Endothelial cell of hepatic sinusoid (primary cell): ENCODE measurements at regions not wholly inside any gene's neighbourhood (a gene's known extent, or its start where the extent isn't known, plus 50 kb on each side); places are given as distances from the start of the nearest gene placed in this dataset.
"Not testable (repeated sequence)": the region's sequence is repeated elsewhere in the genome, so short reads cannot be mapped to it uniquely, and the experiment has no call there.

Experiments
- in situ Hi-C: cut with HindIII; loops from 2 replicates; pipeline ENCODE4 v1.10.0; 2017; ENCODE audit warnings: low sequenced_read_pairs

GRCh38 chr11:72525466-72525865, 91.1 kb upstream of the CLPB start:
- in situ Hi-C loops = loop anchor here (25.0 kb wide), 1 partner anchor 287 kb away; the partner anchor contains the start of gene ATG16L2

- in situ Hi-C loops = loop anchor here (25.0 kb wide), 1 partner anchor 288 kb away; the partner anchor contains the start of gene ATG16L2
Observed at GRCh38 chr11:72524711-72525110, 90.4 kb upstream of the CLPB start.

GRCh38 chr11:72523991-72524390, 89.7 kb upstream of the CLPB start:
- in situ Hi-C loops = no loop called here

- in situ Hi-C loops = no loop called here
Observed at GRCh38 chr11:72522186-72522585, 87.9 kb upstream of the CLPB start.

- in situ Hi-C loops = no loop called here
Observed at GRCh38 chr11:72521664-72522063, 87.3 kb upstream of the CLPB start.

- in situ Hi-C loops = no loop called here
Observed at GRCh38 chr11:72520815-72521214, 86.5 kb upstream of the CLPB start.

GRCh38 chr11:72519882-72520281, 85.6 kb upstream of the CLPB start:
- in situ Hi-C loops = not testable (repeated sequence)

GRCh38 chr11:72519220-72519881, 85.0 kb upstream of the CLPB start:
- in situ Hi-C loops = no loop called here

GRCh38 chr11:72514331-72514730, 80.0 kb upstream of the CLPB start:
- in situ Hi-C loops = no loop called here

- in situ Hi-C loops = no loop called here
Observed at GRCh38 chr11:72513411-72513810, 79.1 kb upstream of the CLPB start.

GRCh38 chr11:72512956-72513355, 78.6 kb upstream of the CLPB start:
- in situ Hi-C loops = no loop called here

- in situ Hi-C loops = no loop called here
Observed at GRCh38 chr11:72511393-72512047, 77.2 kb upstream of the CLPB start.

GRCh38 chr11:72507050-72507449, 72.7 kb upstream of the CLPB start:
- in situ Hi-C loops = no loop called here

- in situ Hi-C loops = no loop called here
Observed at GRCh38 chr11:72497731-72498130, 63.4 kb upstream of the CLPB start.

- in situ Hi-C loops = no loop called here
Observed at GRCh38 chr11:72494109-72494429, 59.7 kb upstream of the CLPB start.

- in situ Hi-C loops = no loop called here
Observed at GRCh38 chr11:72493426-72494108, 59.2 kb upstream of the CLPB start.

- in situ Hi-C loops = no loop called here
Observed at GRCh38 chr11:72491001-72491400, 56.7 kb upstream of the CLPB start.
